Activated CD8-positive, alpha-beta T cell treated with anti-CD3 and anti-CD28 coated beads for 36 hours (primary cell): ENCODE measurements at regions not wholly inside any gene's neighbourhood (a gene's known extent, or its start where the extent isn't known, plus 50 kb on each side); places are given as distances from the start of the nearest gene placed in this dataset.
"Not testable (repeated sequence)": the region's sequence is repeated elsewhere in the genome, so short reads cannot be mapped to it uniquely, and the experiment has no call there.

Source experiments
- ATAC-seq: fragments of 200-7000 bp; cut with Tn5 transposase; one replicate; pipeline ENCODE4 v1.10.0; 2021; ENCODE audit warnings: mild to moderate bottlenecking, moderate library complexity
- CTCF ChIA-PET: fragments of 350-600 bp; sonication (Branson Sonifier 250); formaldehyde crosslinking; loops from one replicate; lab custom pipeline; 2021; ENCODE audit warnings: antibody characterized with exemption; lab: Charles Lee
- POLR2A ChIA-PET: fragments of 350-600 bp; sonication (Branson Sonifier 250); formaldehyde crosslinking; loops from one replicate; lab custom pipeline; 2021; ENCODE audit warnings: antibody characterized with exemption; lab: Charles Lee
- DNase-seq: peaks from one replicate; pipeline ENCODE4 v3.0.0-alpha.2; 2020
- H3K27ac Mint-ChIP-seq: one replicate; pipeline ENCODE4 v1.8.0; 2021; ENCODE audit warnings: mild to moderate bottlenecking, mixed read lengths
- H3K27me3 Mint-ChIP-seq: one replicate; pipeline ENCODE4 v1.8.0; 2021; ENCODE audit warnings: mixed read lengths
- H3K36me3 Mint-ChIP-seq: one replicate; pipeline ENCODE4 v1.8.0; 2021; ENCODE audit warnings: low read depth, mixed read lengths
- H3K4me1 Mint-ChIP-seq: one replicate; pipeline ENCODE4 v1.8.0; 2021; ENCODE audit warnings: low read depth, mixed read lengths
- H3K4me3 Mint-ChIP-seq: one replicate; pipeline ENCODE4 v1.8.0; 2021; ENCODE audit warnings: mild to moderate bottlenecking, moderate library complexity, mixed read lengths
- H3K9me3 Mint-ChIP-seq: one replicate; pipeline ENCODE4 v1.8.0; 2021; ENCODE audit warnings: mixed read lengths
- intact Hi-C: fragments of 100-400 bp; cut with micrococcal nuclease; formaldehyde crosslinking; loops from one replicate; pipeline ENCODE4 v1.10.0; 2022
- TF ChIP-seq, protein P1 (sequence below): fragments of 200-600 bp; IDR thresholded peaks from one replicate; pipeline ENCODE4 v1.8.0; 2022; ENCODE audit warnings: antibody characterized with exemption, mild to moderate bottlenecking

DNA sequence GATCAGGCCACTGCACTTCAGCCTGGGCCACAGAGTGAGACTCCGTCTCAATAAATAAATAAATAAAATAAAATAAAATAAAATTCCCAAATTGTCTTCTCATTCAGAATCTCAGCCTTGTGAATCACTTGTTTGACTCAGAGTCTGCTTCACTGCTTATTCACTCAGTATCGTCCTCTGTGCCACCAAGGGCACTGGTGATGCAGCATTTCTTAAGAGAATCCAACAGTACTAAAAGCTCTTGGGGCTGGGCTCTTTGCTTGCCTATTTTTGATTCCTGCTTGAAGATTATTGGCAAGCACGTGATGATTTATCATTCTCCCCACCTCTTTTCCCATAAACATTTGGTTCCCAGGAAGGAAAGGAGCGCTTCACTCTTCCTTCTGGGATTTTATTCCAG lies 54.8 kb upstream of the HMGB1 start:
- ChIA-PET POLR2A (no interaction called here), CTCF (no interaction called here)
- Mint-ChIP-seq H3K4me1 (peaks cover 8% of the 10 kb centered on the region), H3K36me3 (no peaks in the 10 kb centered on the region), H3K27me3 (no peaks in the 10 kb centered on the region), H3K4me3 (no peak overlapping the region), H3K9me3 (no peaks in the 10 kb centered on the region), H3K27ac (no peak overlapping the region)
- TF ChIP-seq, protein P1, sequence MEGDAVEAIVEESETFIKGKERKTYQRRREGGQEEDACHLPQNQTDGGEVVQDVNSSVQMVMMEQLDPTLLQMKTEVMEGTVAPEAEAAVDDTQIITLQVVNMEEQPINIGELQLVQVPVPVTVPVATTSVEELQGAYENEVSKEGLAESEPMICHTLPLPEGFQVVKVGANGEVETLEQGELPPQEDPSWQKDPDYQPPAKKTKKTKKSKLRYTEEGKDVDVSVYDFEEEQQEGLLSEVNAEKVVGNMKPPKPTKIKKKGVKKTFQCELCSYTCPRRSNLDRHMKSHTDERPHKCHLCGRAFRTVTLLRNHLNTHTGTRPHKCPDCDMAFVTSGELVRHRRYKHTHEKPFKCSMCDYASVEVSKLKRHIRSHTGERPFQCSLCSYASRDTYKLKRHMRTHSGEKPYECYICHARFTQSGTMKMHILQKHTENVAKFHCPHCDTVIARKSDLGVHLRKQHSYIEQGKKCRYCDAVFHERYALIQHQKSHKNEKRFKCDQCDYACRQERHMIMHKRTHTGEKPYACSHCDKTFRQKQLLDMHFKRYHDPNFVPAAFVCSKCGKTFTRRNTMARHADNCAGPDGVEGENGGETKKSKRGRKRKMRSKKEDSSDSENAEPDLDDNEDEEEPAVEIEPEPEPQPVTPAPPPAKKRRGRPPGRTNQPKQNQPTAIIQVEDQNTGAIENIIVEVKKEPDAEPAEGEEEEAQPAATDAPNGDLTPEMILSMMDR: no peak
- intact Hi-C loops: no loop called here
- ATAC-seq (no peak), DNase-seq (no peak)

DNA sequence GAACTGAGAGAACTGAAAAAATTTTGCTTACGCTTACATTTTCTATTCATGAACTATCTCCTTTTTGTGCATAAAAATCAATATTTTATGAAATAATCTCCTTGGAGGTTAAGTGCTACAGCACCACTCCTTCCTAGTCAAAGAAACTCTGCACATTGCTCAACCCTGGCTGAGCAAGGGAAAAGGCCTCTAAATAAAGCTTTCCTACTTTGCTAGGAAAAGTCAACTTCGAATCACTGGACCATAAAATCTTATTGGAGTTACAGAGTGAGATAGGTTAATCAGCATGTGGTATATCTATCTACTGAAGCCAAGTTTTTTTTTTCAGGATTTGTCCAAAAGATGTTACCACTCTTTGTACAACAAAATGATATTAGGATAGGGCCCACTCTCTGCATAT lies 57.5 kb upstream of the HMGB1 start:
- TF ChIP-seq, protein P1: no peak
- ATAC-seq: no peak
- intact Hi-C loops: no loop called here
- H3K9me3 Mint-ChIP-seq: no peaks in the 10 kb centered on the region
- ChIA-PET POLR2A (no interaction called here), CTCF (interaction anchor here (0.7 kb wide), 1 partner anchor 72 kb away, joined by 4 read pairs; no protein-coding TSS in a partner anchor)
- DNase-seq: no peak
- H3K4me3 Mint-ChIP-seq: no peak overlapping the region
- H3K27me3 Mint-ChIP-seq: no peaks in the 10 kb centered on the region
- peaks cover 11% of the 10 kb centered on the region for H3K4me1 Mint-ChIP-seq
- no peaks in the 10 kb centered on the region for H3K36me3 Mint-ChIP-seq
- H3K27ac Mint-ChIP-seq: no peak overlapping the region

DNA sequence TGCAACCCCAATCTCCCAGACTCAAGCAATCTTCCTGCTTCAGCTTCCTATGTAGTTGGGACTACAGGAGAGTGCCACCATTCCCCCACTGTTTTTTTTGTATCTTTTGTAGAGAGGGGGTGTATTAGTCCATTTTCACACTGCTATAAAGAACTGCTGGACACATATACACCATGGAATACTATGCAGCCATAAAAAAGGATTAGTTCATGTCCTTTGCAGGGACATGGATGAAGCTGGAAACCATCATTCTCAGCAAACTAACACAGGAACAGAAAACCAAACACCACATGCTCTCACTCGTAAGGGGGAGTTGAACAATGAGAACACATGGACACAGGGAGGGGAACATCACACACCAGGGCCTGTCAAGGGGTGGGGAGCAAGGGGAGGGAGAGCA lies 58.1 kb upstream of the HMGB1 start:
- H3K36me3 Mint-ChIP-seq, ATAC-seq, POLR2A ChIA-PET, H3K4me3 Mint-ChIP-seq, H3K27ac Mint-ChIP-seq, DNase-seq, H3K27me3 Mint-ChIP-seq, intact Hi-C loops, CTCF ChIA-PET, H3K9me3 Mint-ChIP-seq: not testable (repeated sequence)
- peaks cover 11% of the 10 kb centered on the region for H3K4me1 Mint-ChIP-seq

DNA sequence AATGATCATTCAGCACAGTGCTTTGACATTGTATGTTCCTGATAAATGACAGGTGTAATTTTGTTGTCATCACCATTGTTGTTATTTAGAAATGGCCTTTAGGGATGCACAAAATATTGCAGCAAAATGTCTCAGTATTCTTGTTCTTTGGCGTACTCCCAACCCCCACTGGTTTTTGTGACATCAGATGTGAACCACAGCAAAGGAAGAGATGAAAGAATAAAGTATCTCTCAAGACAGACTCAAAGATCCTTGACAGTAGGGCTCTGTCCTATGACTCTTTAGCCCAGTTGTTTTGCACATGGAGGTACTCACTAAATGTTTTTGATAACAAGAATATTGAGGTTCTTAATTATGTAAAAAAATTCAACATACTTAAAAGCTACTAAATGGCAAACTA lies 59.5 kb upstream of the HMGB1 start:
- H3K27me3 Mint-ChIP-seq, intact Hi-C loops, ATAC-seq, H3K4me3 Mint-ChIP-seq, H3K36me3 Mint-ChIP-seq, POLR2A ChIA-PET, CTCF ChIA-PET, H3K27ac Mint-ChIP-seq, H3K9me3 Mint-ChIP-seq: not testable (repeated sequence)
- DNase-seq: peak; percentile 13
- peaks cover 15% of the 10 kb centered on the region for H3K4me1 Mint-ChIP-seq

DNA sequence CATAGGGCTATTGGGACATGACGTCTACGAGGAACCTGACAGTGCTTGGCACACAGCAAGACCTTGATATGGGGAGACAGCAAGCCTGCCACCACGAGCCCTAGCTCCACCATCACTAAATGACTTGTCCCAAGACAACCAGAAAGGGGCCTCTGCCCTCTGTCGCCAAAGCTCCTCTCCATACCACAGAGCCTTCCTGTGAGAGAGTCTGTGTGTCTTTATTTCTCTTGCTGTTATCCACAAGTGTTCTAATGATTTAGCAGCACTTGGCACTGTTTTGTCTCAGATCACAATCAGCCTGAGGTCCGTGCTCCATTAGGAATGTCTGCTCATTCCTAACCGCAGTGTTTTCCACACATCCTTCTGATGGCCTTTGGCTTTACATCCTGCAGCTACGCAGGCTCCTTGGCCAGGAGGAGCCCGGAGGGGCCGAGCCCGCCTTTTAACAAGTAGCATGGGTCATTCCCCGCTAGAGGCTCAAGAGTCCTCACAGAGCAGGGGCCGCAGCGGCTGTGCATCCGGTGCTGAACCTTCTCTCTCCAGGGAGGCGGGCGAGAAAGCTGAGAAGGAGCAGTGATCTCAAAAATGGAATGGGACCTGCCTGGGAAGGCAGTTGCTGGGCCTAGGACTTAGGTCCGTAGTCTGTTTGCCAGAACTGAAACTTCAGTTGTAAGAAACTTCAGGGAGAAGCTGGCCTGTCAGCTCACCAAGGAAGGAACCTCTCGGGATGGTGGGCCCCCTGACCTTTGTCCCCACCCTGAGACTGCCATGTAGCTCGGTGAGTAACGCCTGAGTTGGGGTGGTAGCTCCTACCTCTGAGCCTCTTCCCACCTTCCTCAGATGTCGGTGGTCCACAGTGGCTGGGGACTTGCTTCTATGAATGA lies 61.1 kb upstream of the HMGB1 start:
- Mint-ChIP-seq H3K27ac (no peak overlapping the region), H3K4me1 (peaks cover 15% of the 10 kb centered on the region), H3K4me3 (no peak overlapping the region), H3K27me3 (no peaks in the 10 kb centered on the region), H3K9me3 (no peaks in the 10 kb centered on the region), H3K36me3 (no peaks in the 10 kb centered on the region)
- ChIA-PET POLR2A (no interaction called here), CTCF (interaction anchor here (1.3 kb wide), 1 partner anchor 9 kb away, joined by 4 read pairs; no protein-coding TSS in a partner anchor)
- TF ChIP-seq, protein P1: no peak
- ATAC-seq (no peak), DNase-seq (no peak)
- intact Hi-C loops: no loop called here

DNA sequence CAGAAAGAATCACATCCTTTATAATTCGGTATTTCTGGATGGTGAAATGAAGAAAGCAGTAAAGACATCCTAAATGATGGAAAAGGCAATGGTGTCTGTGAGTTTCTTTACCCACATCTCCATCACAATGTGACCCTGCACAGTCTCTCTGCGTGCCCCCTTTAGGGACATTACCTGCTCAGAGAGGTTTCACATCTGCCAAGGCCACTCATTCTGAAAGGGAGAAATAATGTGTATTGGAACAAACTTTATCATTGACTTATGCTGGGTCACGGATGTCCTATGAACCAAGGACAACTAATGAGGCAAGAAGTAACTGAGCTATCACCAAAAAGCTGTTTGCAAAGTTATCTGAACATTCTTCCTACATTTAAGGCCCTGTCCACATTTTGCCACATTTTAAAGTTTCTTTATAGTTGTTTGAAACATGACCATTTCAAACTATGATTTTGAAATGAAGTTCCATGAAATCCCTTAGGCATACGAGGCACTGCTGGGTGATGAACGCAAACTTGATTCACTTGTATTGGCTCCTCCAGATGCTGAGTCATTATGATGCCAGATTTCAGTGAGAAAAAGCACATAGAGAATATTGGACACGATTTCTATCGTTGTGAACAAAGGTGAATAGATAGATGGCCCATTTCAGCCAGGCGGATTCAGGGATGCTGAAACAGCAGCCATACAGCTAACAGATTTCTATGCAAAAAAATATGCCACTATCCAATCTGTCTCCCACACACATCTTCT lies 63.5 kb upstream of the HMGB1 start:
- Mint-ChIP-seq H3K4me1 (peaks cover 15% of the 10 kb centered on the region), H3K27ac (no peak overlapping the region), H3K9me3 (no peaks in the 10 kb centered on the region), H3K27me3 (no peaks in the 10 kb centered on the region), H3K4me3 (no peak overlapping the region), H3K36me3 (no peaks in the 10 kb centered on the region)
- ATAC-seq (peak; percentile 49), DNase-seq (peak; percentile 10)
- ChIA-PET CTCF (no interaction called here), POLR2A (no interaction called here)
- intact Hi-C loops: no loop called here
- TF ChIP-seq, protein P1: no peak
